HUES48 (cell line): ENCODE measurements at regions not wholly inside any gene's neighbourhood (a gene's known extent, or its start where the extent isn't known, plus 50 kb on each side); places are given as distances from the start of the nearest gene placed in this dataset.

Source experiments
- H3K27ac ChIP-seq: one replicate; pipeline ENCODE4 v1.7.0; 2013; ENCODE audit warnings: low read depth, low read length, inconsistent platforms
- H3K27me3 ChIP-seq: 2 replicates; pipeline ENCODE4 v1.6.1; 2013; ENCODE audit warnings: mild to moderate bottlenecking, low read length; ENCODE audit not compliant: control insufficient read depth, insufficient read depth
- H3K36me3 ChIP-seq: 2 replicates; pipeline ENCODE4 v1.6.1; 2013; ENCODE audit warnings: low read length; ENCODE audit not compliant: control insufficient read depth, insufficient read depth
- H3K4me1 ChIP-seq: 2 replicates; pipeline ENCODE4 v1.6.1; 2013; ENCODE audit warnings: mild to moderate bottlenecking, low read length; ENCODE audit not compliant: control insufficient read depth, insufficient read depth
- H3K4me3 ChIP-seq: 2 replicates; pipeline ENCODE4 v1.5.1; 2013; ENCODE audit warnings: mild to moderate bottlenecking, low read depth, low read length
- H3K9ac ChIP-seq: 2 replicates; pipeline ENCODE4 v1.6.1; 2013; ENCODE audit warnings: mild to moderate bottlenecking, low read depth, low read length, moderate library complexity
- H3K9me3 ChIP-seq: 2 replicates; pipeline ENCODE4 v1.6.1; 2013; ENCODE audit warnings: low read length; ENCODE audit not compliant: control insufficient read depth, insufficient read depth

- H3K27me3 ChIP-seq: no peaks in the 10 kb centered on the region
- no peak overlapping the region for H3K4me3 ChIP-seq
- no peak overlapping the region for H3K9ac ChIP-seq
- no peak overlapping the region for H3K27ac ChIP-seq
- no peaks in the 10 kb centered on the region for H3K36me3 ChIP-seq
- H3K4me1 ChIP-seq: no peaks in the 10 kb centered on the region; the same call in 1 of the 2 replicates
- no peaks in the 10 kb centered on the region for H3K9me3 ChIP-seq
Measured at GRCh38 chr3:168604767-168605166, 509.0 kb upstream of the GOLIM4 start.

GRCh38 chr3:168598250-168598649 lies 502.5 kb upstream of the GOLIM4 start:
- Histone ChIP-seq H3K4me3 (no peak overlapping the region), H3K9ac (no peak overlapping the region), H3K9me3 (no peaks in the 10 kb centered on the region), H3K27ac (no peak overlapping the region), H3K4me1 (no peaks in the 10 kb centered on the region), H3K27me3 (no peaks in the 10 kb centered on the region), H3K36me3 (no peaks in the 10 kb centered on the region)

- Histone ChIP-seq H3K27me3 (no peaks in the 10 kb centered on the region), H3K9ac (no peak overlapping the region), H3K4me3 (no peak overlapping the region), H3K9me3 (no peaks in the 10 kb centered on the region), H3K36me3 (no peaks in the 10 kb centered on the region), H3K27ac (no peak overlapping the region), H3K4me1 (no peaks in the 10 kb centered on the region)
Measured at GRCh38 chr3:168596175-168596823, 500.6 kb upstream of the GOLIM4 start.

- Histone ChIP-seq H3K27ac (no peak overlapping the region), H3K36me3 (no peaks in the 10 kb centered on the region), H3K4me1 (peaks cover 7% of the 10 kb centered on the region), H3K9me3 (no peaks in the 10 kb centered on the region), H3K27me3 (no peaks in the 10 kb centered on the region), H3K4me3 (no peak overlapping the region), H3K9ac (no peak overlapping the region)
Measured at GRCh38 chr3:168591587-168591986, 495.9 kb upstream of the GOLIM4 start.

- Histone ChIP-seq H3K27me3 (no peaks in the 10 kb centered on the region), H3K9me3 (no peaks in the 10 kb centered on the region), H3K4me1 (peaks cover 7% of the 10 kb centered on the region), H3K36me3 (no peaks in the 10 kb centered on the region), H3K4me3 (no peak overlapping the region), H3K9ac (no peak overlapping the region), H3K27ac (no peak overlapping the region)
Measured at GRCh38 chr3:168589376-168589775, 493.7 kb upstream of the GOLIM4 start.

- no peak overlapping the region for H3K27ac ChIP-seq
- no peaks in the 10 kb centered on the region for H3K9me3 ChIP-seq
- no peaks in the 10 kb centered on the region for H3K36me3 ChIP-seq
- H3K4me1 ChIP-seq: peaks cover 27% of the 10 kb centered on the region
- H3K4me3 ChIP-seq: no peak overlapping the region
- no peak overlapping the region for H3K9ac ChIP-seq
- no peaks in the 10 kb centered on the region for H3K27me3 ChIP-seq
Measured at GRCh38 chr3:168585544-168585943, 489.8 kb upstream of the GOLIM4 start.

- no peaks in the 10 kb centered on the region for H3K27me3 ChIP-seq
- H3K27ac ChIP-seq: no peak overlapping the region
- H3K4me3 ChIP-seq: no peak overlapping the region
- peaks cover 25% of the 10 kb centered on the region for H3K4me1 ChIP-seq
- no peaks in the 10 kb centered on the region for H3K9me3 ChIP-seq
- no peak overlapping the region for H3K9ac ChIP-seq
- no peaks in the 10 kb centered on the region for H3K36me3 ChIP-seq
Measured at GRCh38 chr3:168583977-168584376, 488.3 kb upstream of the GOLIM4 start.

GRCh38 chr3:168582503-168582902 lies 486.8 kb upstream of the GOLIM4 start:
- Histone ChIP-seq H3K27ac (peak overlapping the region; percentile 39), H3K4me3 (no peak overlapping the region), H3K27me3 (no peaks in the 10 kb centered on the region), H3K9me3 (no peaks in the 10 kb centered on the region), H3K9ac (no peak overlapping the region), H3K36me3 (no peaks in the 10 kb centered on the region), H3K4me1 (peaks cover 25% of the 10 kb centered on the region)

GRCh38 chr3:168581771-168582225 lies 486.1 kb upstream of the GOLIM4 start:
- Histone ChIP-seq H3K36me3 (no peaks in the 10 kb centered on the region), H3K4me1 (peaks cover 25% of the 10 kb centered on the region), H3K9ac (no peak overlapping the region), H3K9me3 (no peaks in the 10 kb centered on the region), H3K27me3 (no peaks in the 10 kb centered on the region), H3K4me3 (no peak overlapping the region), H3K27ac (peak overlapping the region; percentile 40)

- H3K27me3 ChIP-seq: no peaks in the 10 kb centered on the region
- H3K4me1 ChIP-seq: peaks cover 28% of the 10 kb centered on the region
- H3K9ac ChIP-seq: no peak overlapping the region
- H3K36me3 ChIP-seq: no peaks in the 10 kb centered on the region
- no peak overlapping the region for H3K27ac ChIP-seq
- no peaks in the 10 kb centered on the region for H3K9me3 ChIP-seq
- no peak overlapping the region for H3K4me3 ChIP-seq
Measured at GRCh38 chr3:168579010-168579409, 483.3 kb upstream of the GOLIM4 start.

GRCh38 chr3:168575750-168576149 lies 480.0 kb upstream of the GOLIM4 start:
- H3K27me3 ChIP-seq: no peaks in the 10 kb centered on the region
- no peak overlapping the region for H3K4me3 ChIP-seq
- H3K36me3 ChIP-seq: no peaks in the 10 kb centered on the region
- H3K9me3 ChIP-seq: no peaks in the 10 kb centered on the region
- H3K27ac ChIP-seq: no peak overlapping the region
- peaks cover 5% of the 10 kb centered on the region; the same call in 1 of the 2 replicates for H3K4me1 ChIP-seq
- no peak overlapping the region for H3K9ac ChIP-seq
